ENCODE measurements at regions not wholly inside any gene's neighbourhood (a gene's known extent, or its start where the extent isn't known, plus 50 kb on each side); places are given as distances from the start of the nearest gene placed in this dataset.

DNA sequence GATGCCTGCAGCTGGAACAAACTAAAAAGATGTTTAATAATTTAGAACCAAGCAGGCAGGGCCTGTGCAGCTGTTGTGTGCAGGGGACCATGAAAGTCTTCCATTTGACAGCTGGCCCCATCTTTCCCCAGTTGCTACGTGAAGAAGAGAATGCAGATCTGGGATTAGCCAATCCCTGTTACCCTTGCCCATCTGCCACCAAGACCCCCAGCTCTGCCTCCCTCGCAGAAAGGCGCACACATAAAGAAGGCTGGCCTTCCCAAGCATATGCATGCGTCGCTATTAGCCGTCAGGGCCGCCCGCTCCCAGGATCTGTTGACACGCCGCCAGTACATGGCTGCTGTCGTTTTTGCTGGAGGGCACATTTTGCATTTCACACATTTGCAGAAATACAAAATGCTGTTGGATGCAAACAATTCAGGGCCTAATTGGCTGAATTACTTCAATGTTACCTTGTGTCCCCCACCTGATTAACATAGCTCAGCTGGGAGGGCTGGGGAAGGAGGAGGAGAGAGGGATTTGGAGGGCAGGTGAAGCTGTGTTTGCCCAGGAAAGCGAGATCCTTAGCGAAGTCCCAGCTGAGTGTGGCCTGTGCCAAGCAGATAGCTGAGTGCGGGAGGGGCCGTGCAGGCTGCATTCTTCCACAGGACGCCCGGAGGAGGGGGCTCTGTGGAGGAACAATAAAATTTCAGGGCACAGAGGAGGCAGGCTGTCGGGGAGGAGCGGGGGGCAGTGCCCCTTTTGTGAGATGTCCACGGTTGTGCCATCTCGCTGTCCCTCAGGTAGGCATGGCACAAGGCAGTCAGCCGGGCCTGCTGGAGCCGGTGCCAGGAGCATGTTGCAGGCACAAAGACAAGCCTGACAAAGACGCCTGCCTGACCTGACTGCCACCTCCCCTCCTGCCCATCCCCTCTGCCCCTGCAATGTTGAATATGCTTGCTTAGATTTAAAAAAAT lies 443.0 kb upstream of the MKI67 start:
- FAIRE-seq (no peak), DNase-seq (ENCODE audit: low spot score) (no peak), ATAC-seq (no peak)
- H3K36me3 ChIP-seq (replicated peaks in 1 of 2; ENCODE audit: control insufficient read depth in 1 of 2, insufficient read depth in 2 of 2, low read length in 2 of 2), result no peaks in the 10 kb centered on the region
- no peak overlapping the region for H3K4me3 ChIP-seq (replicated peaks in 1 of 3; ENCODE audit: insufficient read depth in 1 of 3, low read depth in 2 of 3, low read length in 3 of 3)
- no peaks in the 10 kb centered on the region for H3K4me1 ChIP-seq (ENCODE audit: insufficient read depth, low read length)
- in situ Hi-C loops (cut with HindIII; ENCODE audit: extremely low pct_ligation_motif_present, low pct_unique_long_range_greater_than_20kb) (no loop called here), intact Hi-C loops (cut with micrococcal nuclease; ENCODE audit: unreplicated experiment) (no loop called here)
- no TSS peak for BruUV-seq (replicated peaks)
- no peak overlapping the region for H2AFZ ChIP-seq (ENCODE audit: low read length)
- no peak overlapping the region for H3K27ac ChIP-seq (ENCODE audit: extremely low read length, insufficient read depth, low read length)
- H4K20me1 ChIP-seq (ENCODE audit: insufficient read depth, low read length), result no peaks in the 10 kb centered on the region
- no peak overlapping the region for H3K9ac ChIP-seq (ENCODE audit: insufficient read depth, low read depth, low read length)
- H3K79me2 ChIP-seq (ENCODE audit: insufficient read depth, low read length), result no peaks in the 10 kb centered on the region
- ChIA-PET POLR2A (no interaction called here), CTCF (ENCODE audit: low intra/inter-chr PET ratio, low total read pairs) (no interaction called here)
- H3K27me3 ChIP-seq (ENCODE audit: control insufficient read depth in 1 of 2, insufficient read depth in 2 of 2, low read length in 2 of 2), result peaks cover 2 to 66% of the 10 kb centered on the region in 2 experiments; a peak in 2 of 5 replicates
- TF ChIP-seq ELF3 (CRISPR knock-in tag; IDR thresholded peaks at IDR 0.05) (no peak), RARG (CRISPR knock-in tag; IDR thresholded peaks at IDR 0.05; ENCODE audit: low read depth) (no peak), POGZ (CRISPR knock-in tag; IDR thresholded peaks at IDR 0.05) (no peak), TP53 (CRISPR knock-in tag; conservative IDR thresholded peaks at IDR 0.05) (no peak), ZNF205 (CRISPR knock-in tag; IDR thresholded peaks at IDR 0.05) (no peak), SP5 (CRISPR knock-in tag; IDR thresholded peaks at IDR 0.05; ENCODE audit: borderline replicate concordance, low read depth) (no peak), ELF4 (CRISPR knock-in tag; IDR thresholded peaks at IDR 0.05; ENCODE audit: borderline replicate concordance) (no peak), AFF4 (CRISPR knock-in tag; IDR thresholded peaks at IDR 0.05) (no peak), PRPF4 (IDR thresholded peaks at IDR 0.05; ENCODE audit: low read depth, low read length, poor library complexity, severe bottlenecking) (no peak), ZFP1 (CRISPR knock-in tag; IDR thresholded peaks at IDR 0.05) (no peak), FOXA1 (IDR thresholded peaks at IDR 0.05) (no peak), FOXA1 (CRISPR knock-in tag; IDR thresholded peaks at IDR 0.05) (no peak), ZNF639 (CRISPR knock-in tag; conservative IDR thresholded peaks at IDR 0.05) (no peak), ZNF138 (CRISPR knock-in tag; IDR thresholded peaks at IDR 0.05; ENCODE audit: low read depth) (no peak), ARNT2 (CRISPR knock-in tag; IDR thresholded peaks at IDR 0.05; ENCODE audit: low read depth) (no peak)
- TF ChIP-seq, protein P1, sequence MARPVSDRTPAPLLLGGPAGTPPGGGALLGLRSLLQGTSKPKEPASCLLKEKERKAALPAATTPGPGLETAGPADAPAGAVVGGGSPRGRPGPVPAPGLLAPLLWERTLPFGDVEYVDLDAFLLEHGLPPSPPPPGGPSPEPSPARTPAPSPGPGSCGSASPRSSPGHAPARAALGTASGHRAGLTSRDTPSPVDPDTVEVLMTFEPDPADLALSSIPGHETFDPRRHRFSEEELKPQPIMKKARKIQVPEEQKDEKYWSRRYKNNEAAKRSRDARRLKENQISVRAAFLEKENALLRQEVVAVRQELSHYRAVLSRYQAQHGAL (CRISPR knock-in tag; IDR thresholded peaks at IDR 0.05; ENCODE audit: not compliant biosample characterization), result no peak
- H3K4me2 ChIP-seq (ENCODE audit: low read depth, low read length), result no peak overlapping the region
- WGBS (ENCODE audit: low lambda C conversion rate), result 11% methylated on average over 21 of the region's 24 CpGs
- H3K9me3 ChIP-seq (ENCODE audit: low read length), result no peaks in the 10 kb centered on the region

All from HepG2 (cell line).